ENCODE measurements at regions not wholly inside any gene's neighbourhood (a gene's known extent, or its start where the extent isn't known, plus 50 kb on each side); places are given as distances from the start of the nearest gene placed in this dataset.

- TF ChIP-seq GABPA (IDR thresholded peaks at IDR 0.05; ENCODE audit: borderline replicate concordance, insufficient read depth, low read length) (peak; percentile 70; the same call in 1 of the 2 replicates), POLR2A (IDR thresholded peaks at IDR 0.05; ENCODE audit: control extremely low read depth in 1 of 2, low read depth in 2 of 2, low read length in 2 of 2) (no peak), KDM1A (IDR thresholded peaks at IDR 0.05; ENCODE audit: borderline replicate concordance, low read length) (no peak), RFX5 (IDR thresholded peaks at IDR 0.05; ENCODE audit: borderline replicate concordance, low read depth, low read length) (no peak), ATF3 (IDR thresholded peaks at IDR 0.05; ENCODE audit: insufficient read depth, low read depth, low read length) (no peak), CREB1 (IDR thresholded peaks at IDR 0.05) (no peak), EP300 (IDR thresholded peaks at IDR 0.05; ENCODE audit: borderline replicate concordance in 1 of 2, low read depth in 2 of 2, low read length in 2 of 2) (no peak), SRF (IDR thresholded peaks at IDR 0.05; ENCODE audit: low read depth, low read length) (no peak), SUZ12 (IDR thresholded peaks at IDR 0.05; ENCODE audit: low read length) (no peak), MAFK (IDR thresholded peaks at IDR 0.05; ENCODE audit: low read depth, low read length) (no peak), HDAC2 (IDR thresholded peaks at IDR 0.05; ENCODE audit: borderline replicate concordance in 1 of 2, low read depth in 2 of 2, low read length in 2 of 2) (no peak), CTBP2 (IDR thresholded peaks at IDR 0.05; ENCODE audit: borderline replicate concordance, insufficient read depth, insufficient read length, low read length) (no peak), JUN (IDR thresholded peaks at IDR 0.05; ENCODE audit: low read depth, low read length) (no peak), SIRT6 (IDR thresholded peaks at IDR 0.05; ENCODE audit: low read length) (no peak), TAF7 (optimal IDR thresholded peaks at IDR 0.05; ENCODE audit: borderline replicate concordance, low read depth, low read length) (no peak), TCF12 (IDR thresholded peaks at IDR 0.05; ENCODE audit: low read depth, low read length) (no peak), CBX8 (IDR thresholded peaks at IDR 0.05; ENCODE audit: borderline replicate concordance, low read depth, low read length) (no peak), NRF1 (IDR thresholded peaks at IDR 0.05; ENCODE audit: low read depth, low read length) (no peak), SAP30 (IDR thresholded peaks at IDR 0.05; ENCODE audit: insufficient read depth, insufficient replicate concordance, low read length) (no peak), SIX5 (IDR thresholded peaks at IDR 0.05; ENCODE audit: low read depth, low read length) (no peak)
These were observed 81.1 kb downstream of the RTP5 start (continued) for GRCh38 chr2:241950413-241951315.

Measured in H1 (cell line).